Fibroblast of lung (primary cell): ENCODE measurements at regions not wholly inside any gene's neighbourhood (a gene's known extent, or its start where the extent isn't known, plus 50 kb on each side); places are given as distances from the start of the nearest gene placed in this dataset.
"Not testable (repeated sequence)": the region's sequence is repeated elsewhere in the genome, so short reads cannot be mapped to it uniquely, and the experiment has no call there.

ENCODE experiments used
- DNase-seq, 2 donors: peaks; one replicate each; pipeline versions ENCODE4 v3.0.0 to v3.0.0-alpha.2; 2010; ENCODE audit warnings: low read depth in 2 of 2
- H2AFZ ChIP-seq: 2 replicates; pipeline ENCODE4 v1.5.1; 2012; ENCODE audit warnings: low read length, control low read depth, inconsistent platforms
- H3K27ac ChIP-seq: 2 replicates; pipeline ENCODE4 v1.5.1; 2011; ENCODE audit warnings: low read length, control low read depth; ENCODE audit not compliant: insufficient read depth
- H3K27me3 ChIP-seq: 2 replicates; pipeline ENCODE4 v1.5.1; 2011; ENCODE audit warnings: mild to moderate bottlenecking, low read length; ENCODE audit not compliant: control insufficient read depth, insufficient read depth
- H3K36me3 ChIP-seq: 2 replicates; pipeline ENCODE4 v1.5.1; 2011; ENCODE audit warnings: low read length; ENCODE audit not compliant: control insufficient read depth, insufficient read depth
- H3K4me1 ChIP-seq: 2 replicates; pipeline ENCODE4 v1.5.1; 2011; ENCODE audit warnings: low read length; ENCODE audit not compliant: control insufficient read depth, insufficient read depth; ENCODE audit errors: extremely low read depth
- H3K4me2 ChIP-seq: 2 replicates; pipeline ENCODE4 v1.5.1; 2011; ENCODE audit warnings: low read length, control low read depth; ENCODE audit not compliant: insufficient read depth; ENCODE audit errors: extremely low read depth
- H3K4me3 ChIP-seq, 4 experiments: fragments of 200-600 bp in 1 of 4; sonication (generic) in 1 of 4; replicated peaks in 1 of 4; 2 replicates each; pipeline ENCODE4 v1.5.1; 2011 to 2016; ENCODE audit warnings: low read length in 4 of 4, low read depth in 3 of 4, mild to moderate bottlenecking in 3 of 4, control low read depth in 2 of 4, inconsistent platforms in 1 of 4, mixed read lengths in 1 of 4; ENCODE audit not compliant: insufficient read depth in 1 of 4; ENCODE audit errors: control extremely low read depth in 1 of 4
- H3K79me2 ChIP-seq: 2 replicates; pipeline ENCODE4 v1.5.1; 2012; ENCODE audit warnings: mild to moderate bottlenecking, low read length, inconsistent platforms; ENCODE audit not compliant: control insufficient read depth, insufficient read depth
- H3K9ac ChIP-seq: 2 replicates; pipeline ENCODE4 v1.5.1; 2011; ENCODE audit warnings: mild to moderate bottlenecking, low read length, control low read depth; ENCODE audit not compliant: insufficient read depth
- H3K9me3 ChIP-seq: 2 replicates; pipeline ENCODE4 v1.5.1; 2012; ENCODE audit warnings: low read depth, low read length; ENCODE audit not compliant: control insufficient read depth, insufficient read depth
- H4K20me1 ChIP-seq: 2 replicates; pipeline ENCODE4 v1.5.1; 2011; ENCODE audit warnings: low read length; ENCODE audit not compliant: control insufficient read depth, insufficient read depth; ENCODE audit errors: extremely low read depth

DNA sequence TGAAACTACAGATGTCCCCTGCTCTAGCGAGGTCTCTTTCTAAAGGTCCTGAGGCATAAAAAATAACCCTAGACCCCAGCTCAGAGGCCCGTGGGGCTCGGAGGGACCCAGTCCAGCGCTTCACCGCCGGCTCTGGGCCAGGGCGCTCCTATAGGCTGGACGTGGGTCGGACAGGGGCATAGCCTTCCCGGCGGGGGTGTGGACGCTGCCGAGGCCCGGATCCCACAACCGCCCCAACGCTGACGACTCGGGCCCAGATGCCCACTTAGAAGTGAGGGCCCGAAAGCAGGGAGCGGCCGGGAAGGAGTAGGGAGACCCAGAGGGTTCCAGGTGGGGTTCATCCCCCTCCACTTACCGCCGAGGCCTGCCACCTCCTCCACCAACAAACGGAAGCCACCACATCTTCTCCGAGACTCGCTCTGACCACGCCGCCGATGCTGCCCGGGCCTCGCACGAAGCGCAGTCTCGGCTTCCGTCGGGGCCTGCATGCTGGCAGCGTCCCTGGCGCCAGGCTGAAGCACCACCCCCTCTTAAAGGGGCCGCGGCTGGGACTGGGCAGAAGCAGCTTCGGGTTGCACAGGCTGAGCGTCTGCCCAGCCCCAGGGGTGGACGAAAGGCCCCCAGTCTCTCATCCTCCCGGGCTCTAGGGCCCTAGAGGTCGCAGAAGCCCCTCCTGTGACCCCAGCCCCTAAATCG lies 179.0 kb upstream of the TPTE start:
- not testable (repeated sequence) for H2AFZ ChIP-seq, H4K20me1 ChIP-seq, H3K4me3 ChIP-seq, DNase-seq, H3K79me2 ChIP-seq, H3K27me3 ChIP-seq, H3K4me2 ChIP-seq, H3K36me3 ChIP-seq, H3K27ac ChIP-seq, H3K9ac ChIP-seq, H3K4me1 ChIP-seq, H3K9me3 ChIP-seq

DNA sequence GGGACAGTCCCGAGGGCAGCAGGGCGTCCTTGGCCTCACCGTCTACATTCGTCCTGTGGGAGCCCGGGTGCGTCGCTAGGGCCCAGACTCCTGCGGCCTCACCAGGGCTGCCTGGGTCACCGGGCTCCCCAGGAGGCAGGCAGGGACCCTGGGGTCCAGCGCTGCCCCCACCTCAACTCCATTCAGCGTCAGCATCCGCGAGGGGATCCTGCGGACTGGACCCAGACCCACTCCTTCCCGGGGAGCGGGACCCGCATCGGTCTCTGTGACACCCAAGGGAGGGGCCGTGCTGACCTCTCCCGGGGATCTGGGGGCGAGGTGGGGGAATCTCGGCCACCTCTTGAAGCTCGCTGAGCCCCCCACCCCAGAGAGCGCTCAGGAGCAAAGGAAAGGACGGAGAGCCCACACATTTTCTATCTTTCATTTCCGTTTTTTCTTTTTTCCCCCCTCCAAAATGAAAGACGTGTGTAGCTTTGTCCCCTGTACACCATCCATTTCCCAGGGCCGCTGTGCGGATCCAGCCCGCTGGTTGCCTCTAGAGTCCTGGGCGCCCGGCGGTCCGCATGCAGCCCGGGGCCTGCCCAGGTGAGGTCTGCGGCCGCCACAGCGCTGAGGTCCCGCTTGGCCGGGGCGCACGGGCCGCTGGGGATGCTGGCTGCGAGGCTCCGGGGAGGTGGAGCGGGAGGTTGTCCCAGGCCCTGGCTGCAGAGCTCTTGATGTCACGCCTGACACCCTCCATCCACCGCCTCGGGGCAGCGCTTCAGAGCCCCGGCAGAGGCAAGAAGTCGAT lies 178.0 kb upstream of the TPTE start:
- H3K4me2 ChIP-seq, H3K9ac ChIP-seq, H4K20me1 ChIP-seq, H3K79me2 ChIP-seq, DNase-seq, H2AFZ ChIP-seq, H3K4me3 ChIP-seq, H3K36me3 ChIP-seq, H3K27me3 ChIP-seq, H3K9me3 ChIP-seq, H3K27ac ChIP-seq, H3K4me1 ChIP-seq: not testable (repeated sequence)

DNA sequence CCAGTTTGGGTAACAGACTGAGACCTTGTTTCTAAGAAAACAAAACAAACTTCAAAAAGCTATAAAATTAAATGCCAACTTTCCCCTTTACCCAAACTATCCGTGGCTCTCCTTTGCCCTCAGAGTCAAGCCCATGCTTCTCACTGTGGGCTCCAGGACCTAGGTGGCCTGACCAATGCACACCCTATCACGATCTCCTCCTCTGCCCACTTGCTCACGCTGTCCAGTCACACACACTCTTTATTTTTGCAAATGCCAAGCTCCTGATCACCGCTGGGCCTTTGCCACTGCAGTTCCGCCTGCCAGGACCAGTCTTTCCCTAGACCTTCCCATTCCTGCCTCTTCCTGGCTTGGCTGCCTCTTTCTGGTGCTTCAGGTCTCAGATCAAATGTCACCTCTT lies 177.1 kb upstream of the TPTE start:
- DNase-seq, H3K36me3 ChIP-seq, H2AFZ ChIP-seq, H4K20me1 ChIP-seq, H3K4me3 ChIP-seq, H3K79me2 ChIP-seq, H3K9ac ChIP-seq, H3K27ac ChIP-seq, H3K4me2 ChIP-seq, H3K9me3 ChIP-seq, H3K4me1 ChIP-seq, H3K27me3 ChIP-seq: not testable (repeated sequence)

DNA sequence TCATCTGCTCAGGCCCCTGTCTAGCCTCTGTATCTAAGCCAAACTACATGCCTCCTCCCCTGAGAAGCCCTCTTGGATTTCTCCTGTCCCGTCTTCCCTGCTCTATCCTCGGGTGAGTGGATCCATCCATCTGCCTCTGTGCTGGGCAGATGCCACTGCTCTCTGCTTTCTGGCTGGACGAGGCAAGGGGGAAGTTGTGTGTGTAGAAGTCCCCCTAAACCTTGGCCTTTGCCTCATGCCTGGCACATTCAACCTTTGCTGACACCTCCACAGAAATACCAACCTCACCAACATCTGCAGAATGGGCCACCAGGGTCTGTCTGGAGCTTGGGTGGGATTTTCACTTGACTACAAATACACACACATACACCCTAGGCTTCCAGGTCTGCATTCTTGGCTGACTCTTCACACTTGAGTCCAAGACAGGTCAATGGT lies 176.2 kb upstream of the TPTE start:
- not testable (repeated sequence) for H3K79me2 ChIP-seq, H3K27me3 ChIP-seq, H3K4me2 ChIP-seq, H4K20me1 ChIP-seq, H3K36me3 ChIP-seq, H3K4me3 ChIP-seq, H3K9ac ChIP-seq, H3K4me1 ChIP-seq, H3K27ac ChIP-seq, H3K9me3 ChIP-seq, DNase-seq, H2AFZ ChIP-seq

DNA sequence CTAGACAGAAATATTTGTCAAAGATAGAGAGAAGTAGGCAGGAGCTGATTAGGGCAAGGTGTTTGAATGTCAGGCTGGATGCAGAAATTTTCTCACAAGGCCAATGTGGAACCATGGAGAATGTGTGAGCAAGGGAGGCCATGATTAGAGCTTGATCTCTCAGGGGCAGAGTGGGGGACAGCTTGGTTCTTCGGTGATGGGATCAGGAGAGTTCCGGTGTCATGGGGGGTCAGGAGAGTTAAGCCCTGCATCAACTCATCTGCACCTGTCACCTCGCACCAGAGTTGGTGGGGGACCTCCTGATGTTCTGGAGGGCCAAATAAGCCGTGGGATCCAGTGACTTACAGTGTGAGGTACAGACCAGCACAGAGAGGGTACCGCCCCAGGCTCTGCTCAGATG lies 175.1 kb upstream of the TPTE start:
- H3K9ac ChIP-seq, H3K4me1 ChIP-seq, H3K79me2 ChIP-seq, H3K4me2 ChIP-seq, DNase-seq, H3K27ac ChIP-seq, H3K4me3 ChIP-seq, H3K9me3 ChIP-seq, H2AFZ ChIP-seq, H4K20me1 ChIP-seq, H3K27me3 ChIP-seq, H3K36me3 ChIP-seq: not testable (repeated sequence)

DNA sequence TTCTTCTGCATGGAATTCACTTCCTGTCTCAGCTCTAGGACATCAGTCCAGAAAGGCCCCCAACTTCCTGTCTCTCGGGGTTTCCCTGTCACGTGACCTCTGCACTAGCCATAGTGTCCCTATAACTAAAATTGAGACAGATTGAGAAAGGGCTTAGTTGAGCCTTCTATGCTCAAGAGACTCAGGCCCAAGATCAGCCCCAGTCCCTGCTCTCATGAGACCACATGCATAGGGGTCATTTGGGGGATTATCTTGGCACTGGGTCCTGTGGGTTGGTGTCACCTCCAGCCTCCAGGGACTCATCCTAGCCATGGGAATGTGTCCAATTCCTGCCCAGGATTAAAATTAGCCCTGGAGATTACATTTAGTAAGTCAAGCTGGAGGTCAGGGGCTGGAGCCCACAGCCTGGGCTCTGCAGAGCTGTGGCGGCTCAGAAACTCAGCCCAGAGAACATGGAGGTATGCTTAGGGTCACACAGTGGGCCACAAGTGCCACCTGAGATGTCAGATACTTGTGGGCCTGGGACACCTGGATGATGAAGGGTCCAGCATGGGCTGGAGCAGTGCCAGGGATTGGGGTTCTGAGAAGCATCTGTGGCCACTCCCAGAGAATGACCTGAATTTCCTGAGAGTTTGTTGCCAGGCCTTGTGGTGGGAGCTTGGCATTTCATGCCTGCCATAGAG lies 174.3 kb upstream of the TPTE start:
- not testable (repeated sequence) for H3K79me2 ChIP-seq, H3K27me3 ChIP-seq, H3K27ac ChIP-seq, H3K4me2 ChIP-seq, H4K20me1 ChIP-seq, DNase-seq, H3K4me1 ChIP-seq, H3K4me3 ChIP-seq, H3K9me3 ChIP-seq, H3K9ac ChIP-seq, H2AFZ ChIP-seq, H3K36me3 ChIP-seq
